ENCODE measurements at regions not wholly inside any gene's neighbourhood (a gene's known extent, or its start where the extent isn't known, plus 50 kb on each side); places are given as distances from the start of the nearest gene placed in this dataset.

GRCh38 chr1:47710329-47711071 lies 272.7 kb downstream of the FOXD2 start:
- Mint-ChIP-seq H3K27ac (no peak overlapping the region), H3K4me1 (peaks cover 21% of the 10 kb centered on the region), H3K9me3 (no peaks in the 10 kb centered on the region; the same call in 2 of the 3 replicates), H3K4me3 (peak overlapping the region; percentile 63), H3K36me3 (ENCODE audit: low read depth) (no peaks in the 10 kb centered on the region), H3K27me3 (ENCODE audit: insufficient read depth, low read depth, poor library complexity) (peaks cover 80% of the 10 kb centered on the region)
- no peaks in the 10 kb centered on the region for H3K79me2 ChIP-seq (replicated peaks; ENCODE audit: insufficient read depth)
- H3K4me1 ChIP-seq (ENCODE audit: insufficient read depth) = peaks cover 10% of the 10 kb centered on the region
- peak; percentile 64 for ATAC-seq
- H3K27ac ChIP-seq (ENCODE audit: low read depth) = no peak overlapping the region
- peak overlapping the region; percentile 93 for H3K4me2 ChIP-seq
- H2AFZ ChIP-seq = peak overlapping the region; percentile 97; the same call in 1 of the 2 replicates
- no peaks in the 10 kb centered on the region; the same call in 1 of the 2 replicates for H4K20me1 ChIP-seq (replicated peaks; ENCODE audit: insufficient read depth)
- H3K9me2 ChIP-seq (ENCODE audit: insufficient read depth) = no peaks in the 10 kb centered on the region
- H3F3A ChIP-seq (replicated peaks; ENCODE audit: low read depth) = no peaks in the 10 kb centered on the region
- peak; percentile 72 for DNase-seq (ENCODE audit: low spot score)
- H3K4me3 ChIP-seq = peak overlapping the region; percentile 63
- peaks cover 100% of the 10 kb centered on the region for H3K27me3 ChIP-seq (ENCODE audit: insufficient read depth)
- TF ChIP-seq EZH2phosphoT487 (IDR thresholded peaks at IDR 0.05; ENCODE audit: unreplicated experiment) (no peak), CTCF (conservative IDR thresholded peaks at IDR 0.05; ENCODE audit: low read depth in 2 of 2) (peak; percentile 75 to 94)
- no peaks in the 10 kb centered on the region for H3K36me3 ChIP-seq (ENCODE audit: insufficient read depth)
